ENCODE measurements at regions not wholly inside any gene's neighbourhood (a gene's known extent, or its start where the extent isn't known, plus 50 kb on each side); places are given as distances from the start of the nearest gene placed in this dataset.

DNA sequence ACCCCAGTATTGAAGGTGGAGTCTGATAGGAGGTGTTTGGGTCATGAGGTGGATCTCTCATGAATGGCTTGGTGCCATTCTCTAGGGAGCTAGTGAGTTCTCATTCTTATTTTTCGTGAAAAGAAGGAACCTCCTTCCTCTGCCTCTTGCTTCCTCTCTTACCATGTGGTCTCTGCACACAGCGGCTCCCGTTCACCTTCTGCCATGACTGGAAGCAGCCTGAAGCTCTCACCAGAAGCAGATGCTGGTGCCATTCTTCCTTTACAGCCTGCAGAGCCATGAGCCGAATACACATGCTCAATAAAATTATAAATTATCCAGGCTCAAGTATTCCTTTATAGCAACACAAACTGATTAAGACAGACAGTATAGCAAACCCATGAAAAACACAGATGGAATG is 545.1 kb upstream of the C16orf82 start:
- Histone ChIP-seq H3K9ac (ENCODE audit: insufficient read depth, low read length) (no peak overlapping the region), H3K27me3 (ENCODE audit: control insufficient read depth, insufficient read depth, low read length) (no peaks in the 10 kb centered on the region), H3K79me2 (ENCODE audit: control insufficient read depth, insufficient read depth, low read length) (no peaks in the 10 kb centered on the region), H3K4me3 (replicated peaks in 1 of 4; ENCODE audit: control extremely low read depth in 1 of 4, insufficient read depth in 1 of 4, low read depth in 3 of 4, low read length in 4 of 4) (no peak overlapping the region), H3K4me2 (ENCODE audit: extremely low read depth, insufficient read depth, low read length) (no peak overlapping the region), H2AFZ (ENCODE audit: low read length) (no peak overlapping the region), H3K9me3 (ENCODE audit: control insufficient read depth, insufficient read depth, low read depth, low read length) (no peaks in the 10 kb centered on the region), H3K36me3 (ENCODE audit: control insufficient read depth, insufficient read depth, low read length) (no peaks in the 10 kb centered on the region), H3K27ac (ENCODE audit: insufficient read depth, low read length) (no peak overlapping the region), H3K4me1 (ENCODE audit: control insufficient read depth, extremely low read depth, insufficient read depth, low read length) (no peaks in the 10 kb centered on the region), H4K20me1 (ENCODE audit: control insufficient read depth, extremely low read depth, insufficient read depth, low read length) (no peaks in the 10 kb centered on the region)
- DNase-seq (ENCODE audit: low read depth in 2 of 2) = no peak
- no peak for TF ChIP-seq EZH2 (IDR thresholded peaks at IDR 0.05; ENCODE audit: low read length, missing control alignments)
- TF ChIP-seq, protein P1, sequence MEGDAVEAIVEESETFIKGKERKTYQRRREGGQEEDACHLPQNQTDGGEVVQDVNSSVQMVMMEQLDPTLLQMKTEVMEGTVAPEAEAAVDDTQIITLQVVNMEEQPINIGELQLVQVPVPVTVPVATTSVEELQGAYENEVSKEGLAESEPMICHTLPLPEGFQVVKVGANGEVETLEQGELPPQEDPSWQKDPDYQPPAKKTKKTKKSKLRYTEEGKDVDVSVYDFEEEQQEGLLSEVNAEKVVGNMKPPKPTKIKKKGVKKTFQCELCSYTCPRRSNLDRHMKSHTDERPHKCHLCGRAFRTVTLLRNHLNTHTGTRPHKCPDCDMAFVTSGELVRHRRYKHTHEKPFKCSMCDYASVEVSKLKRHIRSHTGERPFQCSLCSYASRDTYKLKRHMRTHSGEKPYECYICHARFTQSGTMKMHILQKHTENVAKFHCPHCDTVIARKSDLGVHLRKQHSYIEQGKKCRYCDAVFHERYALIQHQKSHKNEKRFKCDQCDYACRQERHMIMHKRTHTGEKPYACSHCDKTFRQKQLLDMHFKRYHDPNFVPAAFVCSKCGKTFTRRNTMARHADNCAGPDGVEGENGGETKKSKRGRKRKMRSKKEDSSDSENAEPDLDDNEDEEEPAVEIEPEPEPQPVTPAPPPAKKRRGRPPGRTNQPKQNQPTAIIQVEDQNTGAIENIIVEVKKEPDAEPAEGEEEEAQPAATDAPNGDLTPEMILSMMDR (conservative IDR thresholded peaks at IDR 0.05 in 1 of 2, IDR thresholded peaks at IDR 0.05 in 1 of 2; ENCODE audit: low read depth in 1 of 2, low read length in 2 of 2) = no peak

DNA sequence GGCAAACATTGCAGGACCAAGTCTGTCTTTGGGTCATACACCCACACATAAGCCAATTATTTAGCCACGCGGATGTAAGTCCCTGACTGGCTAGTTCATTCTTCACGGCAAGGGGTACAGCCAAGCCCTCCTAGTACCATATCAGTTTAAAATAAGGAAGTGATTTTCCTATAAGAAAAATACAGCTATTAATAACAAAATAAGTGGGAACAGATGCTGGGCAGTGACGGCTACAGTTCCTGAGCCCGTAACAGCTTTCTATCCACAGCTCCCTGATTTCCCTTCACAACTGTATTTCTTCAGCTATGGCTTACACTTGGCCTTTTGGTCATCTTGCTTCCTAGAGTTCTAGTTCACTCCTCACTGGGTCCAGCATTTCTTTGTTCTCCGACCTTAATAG is 542.4 kb upstream of the C16orf82 start:
- TF ChIP-seq EZH2 (IDR thresholded peaks at IDR 0.05; ENCODE audit: low read length, missing control alignments) = no peak
- TF ChIP-seq, protein P1 (conservative IDR thresholded peaks at IDR 0.05 in 1 of 2, IDR thresholded peaks at IDR 0.05 in 1 of 2; ENCODE audit: low read depth in 1 of 2, low read length in 2 of 2) = no peak
- no peak overlapping the region for H3K4me2 ChIP-seq (ENCODE audit: extremely low read depth, insufficient read depth, low read length)
- no peak for DNase-seq (ENCODE audit: low read depth in 2 of 2)
- H3K79me2 ChIP-seq (ENCODE audit: control insufficient read depth, insufficient read depth, low read length) = no peaks in the 10 kb centered on the region
- no peaks in the 10 kb centered on the region for H3K9me3 ChIP-seq (ENCODE audit: control insufficient read depth, insufficient read depth, low read depth, low read length)
- H3K4me3 ChIP-seq (replicated peaks in 1 of 4; ENCODE audit: control extremely low read depth in 1 of 4, insufficient read depth in 1 of 4, low read depth in 3 of 4, low read length in 4 of 4) = no peak overlapping the region
- H4K20me1 ChIP-seq (ENCODE audit: control insufficient read depth, extremely low read depth, insufficient read depth, low read length) = no peaks in the 10 kb centered on the region
- H3K9ac ChIP-seq (ENCODE audit: insufficient read depth, low read length) = no peak overlapping the region
- no peaks in the 10 kb centered on the region for H3K27me3 ChIP-seq (ENCODE audit: control insufficient read depth, insufficient read depth, low read length)
- no peak overlapping the region for H3K27ac ChIP-seq (ENCODE audit: insufficient read depth, low read length)
- no peaks in the 10 kb centered on the region for H3K4me1 ChIP-seq (ENCODE audit: control insufficient read depth, extremely low read depth, insufficient read depth, low read length)
- H3K36me3 ChIP-seq (ENCODE audit: control insufficient read depth, insufficient read depth, low read length) = no peaks in the 10 kb centered on the region
- H2AFZ ChIP-seq (ENCODE audit: low read length) = no peak overlapping the region

DNA sequence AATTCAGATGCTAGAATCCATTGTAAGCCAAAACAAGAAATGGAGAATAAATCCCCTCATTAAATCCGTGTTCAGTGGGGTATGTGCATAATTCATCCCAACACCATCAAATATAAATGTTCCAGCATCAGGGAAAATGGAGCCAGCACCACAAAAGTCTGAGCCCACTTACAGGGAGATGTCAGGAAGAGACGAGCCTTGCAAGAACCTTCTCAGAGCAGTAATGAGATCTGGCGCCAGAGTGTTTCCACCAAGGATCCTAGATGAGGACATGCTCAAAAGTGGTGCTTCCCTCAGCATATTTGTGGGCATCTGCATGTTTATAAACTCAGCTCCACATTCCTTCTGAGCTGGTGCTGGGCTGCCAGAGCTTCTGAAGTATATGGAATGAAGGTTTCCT is 541.9 kb upstream of the C16orf82 start:
- Histone ChIP-seq H4K20me1 (ENCODE audit: control insufficient read depth, extremely low read depth, insufficient read depth, low read length) (no peaks in the 10 kb centered on the region), H2AFZ (ENCODE audit: low read length) (no peak overlapping the region), H3K4me3 (replicated peaks in 1 of 4; ENCODE audit: control extremely low read depth in 1 of 4, insufficient read depth in 1 of 4, low read depth in 3 of 4, low read length in 4 of 4) (no peak overlapping the region), H3K9ac (ENCODE audit: insufficient read depth, low read length) (no peak overlapping the region), H3K4me1 (ENCODE audit: control insufficient read depth, extremely low read depth, insufficient read depth, low read length) (no peaks in the 10 kb centered on the region), H3K27me3 (ENCODE audit: control insufficient read depth, insufficient read depth, low read length) (no peaks in the 10 kb centered on the region), H3K36me3 (ENCODE audit: control insufficient read depth, insufficient read depth, low read length) (no peaks in the 10 kb centered on the region), H3K4me2 (ENCODE audit: extremely low read depth, insufficient read depth, low read length) (no peak overlapping the region), H3K27ac (ENCODE audit: insufficient read depth, low read length) (no peak overlapping the region), H3K79me2 (ENCODE audit: control insufficient read depth, insufficient read depth, low read length) (no peaks in the 10 kb centered on the region), H3K9me3 (ENCODE audit: control insufficient read depth, insufficient read depth, low read depth, low read length) (no peaks in the 10 kb centered on the region)
- DNase-seq (ENCODE audit: low read depth in 2 of 2) = no peak
- TF ChIP-seq EZH2 (IDR thresholded peaks at IDR 0.05; ENCODE audit: low read length, missing control alignments) = no peak
- TF ChIP-seq, protein P1 (conservative IDR thresholded peaks at IDR 0.05 in 1 of 2, IDR thresholded peaks at IDR 0.05 in 1 of 2; ENCODE audit: low read depth in 1 of 2, low read length in 2 of 2) = no peak

All from fibroblast of lung (primary cell).